T-helper 2 cell (primary cell): ENCODE measurements at regions not wholly inside any gene's neighbourhood (a gene's known extent, or its start where the extent isn't known, plus 50 kb on each side); places are given as distances from the start of the nearest gene placed in this dataset.

Experiments
- DNase-seq, 5 experiments: peaks; one replicate each; pipeline versions ENCODE4 v3.0.0 to v3.0.0-alpha.2; 2012 to 2022

- DNase-seq, result no peak
Observed at GRCh38 chr18:71707985-71708500, 836.1 kb downstream of the CBLN2 start.

DNA sequence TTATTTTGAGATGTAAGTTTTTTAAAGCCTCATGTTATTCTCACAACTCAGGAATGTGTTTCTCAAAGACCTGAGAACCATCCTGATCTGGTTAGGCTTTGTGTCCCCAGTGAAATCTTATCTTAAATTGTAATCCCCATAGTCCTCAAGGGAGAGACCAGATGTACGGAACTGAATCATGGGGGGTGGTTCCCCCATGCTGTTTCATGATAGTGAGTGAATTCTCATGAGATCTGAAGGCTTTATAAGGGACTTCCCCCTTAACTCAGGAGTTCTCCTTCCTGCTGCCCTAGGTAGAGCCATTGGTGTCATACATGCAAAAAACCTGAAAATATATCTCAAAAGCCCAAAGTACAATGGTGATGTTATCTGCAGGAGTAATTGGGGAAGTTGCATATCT, 836.7 kb downstream of the CBLN2 start:
- DNase-seq, result no peak

- no peak for DNase-seq
Observed at GRCh38 chr18:71689416-71690160, 854.6 kb downstream of the CBLN2 start.

- no peak for DNase-seq
Observed at GRCh38 chr18:71682591-71682990, 861.6 kb downstream of the CBLN2 start.

GRCh38 chr18:71678144-71678543, 866.0 kb downstream of the CBLN2 start:
- DNase-seq, result no peak

DNA sequence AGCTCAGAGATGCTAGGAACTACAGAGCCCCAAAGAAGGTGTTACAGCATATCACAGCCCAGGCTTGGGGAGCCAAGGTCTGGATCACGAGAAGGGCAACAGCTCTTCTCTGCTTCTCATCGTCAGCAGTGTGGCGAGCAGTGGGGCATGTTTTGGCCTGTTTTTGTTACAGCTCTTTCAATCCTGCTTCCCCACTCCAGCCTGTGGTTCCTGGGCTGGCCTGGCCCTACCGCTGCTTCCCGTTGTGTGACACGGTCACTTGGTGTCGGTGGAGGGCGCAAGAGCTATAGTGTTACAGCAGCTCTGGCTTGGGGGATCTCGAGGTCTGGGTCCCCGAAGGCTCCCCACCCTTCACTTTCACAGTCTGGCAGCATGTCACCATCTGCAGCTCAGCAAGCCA, 870.2 kb downstream of the CBLN2 start:
- DNase-seq, result no peak

DNA sequence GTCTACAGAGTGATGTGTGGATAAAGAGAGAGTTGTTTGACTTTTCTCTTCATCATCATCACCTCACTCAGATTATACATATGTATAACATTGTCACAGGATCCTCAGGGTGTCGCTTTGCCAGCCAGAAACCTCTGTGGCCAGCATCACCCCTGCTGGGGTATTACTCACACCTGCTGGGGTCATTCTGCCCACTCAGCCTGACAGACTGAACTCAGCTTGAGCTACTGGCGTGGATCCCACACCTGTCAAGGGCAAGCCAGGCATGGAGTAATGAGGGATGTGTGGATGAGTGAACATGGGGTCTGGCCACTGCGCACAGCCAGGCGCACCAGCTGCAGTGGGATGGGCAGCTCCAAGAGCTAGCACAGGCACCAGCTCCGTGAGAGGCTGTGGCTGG, 870.6 kb downstream of the CBLN2 start:
- DNase-seq, result no peak

DNA sequence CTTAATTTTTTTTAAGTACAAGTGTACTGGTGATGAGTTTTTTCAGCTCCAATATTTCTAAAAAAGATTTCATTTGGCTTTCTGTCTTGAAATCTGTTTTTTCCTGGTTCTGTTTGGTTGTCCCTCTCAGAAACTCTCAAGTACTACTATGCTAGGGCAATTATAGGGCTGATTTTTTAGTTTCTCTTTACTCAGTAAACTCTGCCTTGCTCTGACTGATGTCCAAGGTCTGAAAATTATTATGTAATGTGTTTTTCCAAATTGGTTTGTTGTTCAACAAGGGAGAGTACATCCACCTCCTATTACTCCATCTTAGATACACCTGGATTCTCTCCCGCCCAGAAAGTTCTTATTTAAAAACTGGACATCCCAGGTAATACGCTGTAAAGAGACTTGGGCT, 877.7 kb downstream of the CBLN2 start:
- no peak for DNase-seq

GRCh38 chr18:71665131-71665530, 879.0 kb downstream of the CBLN2 start:
- no peak for DNase-seq

- DNase-seq, result no peak
Observed at GRCh38 chr18:71643822-71644221, 900.3 kb downstream of the CBLN2 start.

- no peak for DNase-seq
Observed at GRCh38 chr18:71630696-71631095, 913.4 kb downstream of the CBLN2 start.

- no peak for DNase-seq
Observed at GRCh38 chr18:71625556-71626090, 918.5 kb downstream of the CBLN2 start.

DNA sequence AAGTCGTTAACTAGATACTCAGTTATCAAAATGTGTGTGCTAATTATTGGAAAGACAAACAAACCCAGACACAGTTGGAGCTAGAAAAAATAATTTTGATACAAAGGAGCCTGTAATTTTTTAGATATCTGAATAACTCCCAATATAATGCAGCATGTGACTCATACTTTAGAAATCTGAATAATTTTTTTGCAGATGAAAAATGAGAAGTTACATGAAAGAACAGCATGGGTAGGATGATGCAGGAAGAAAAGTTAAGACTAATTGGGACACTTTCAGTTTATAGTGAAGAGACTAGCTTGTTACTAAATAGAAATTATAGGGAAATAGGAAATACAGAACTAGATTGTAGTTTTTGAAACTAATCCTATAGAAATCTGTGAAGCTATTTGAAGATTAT, 945.8 kb downstream of the CBLN2 start:
- DNase-seq, result no peak

- DNase-seq, result no peak
Observed at GRCh38 chr18:71597219-71597618, 946.9 kb downstream of the CBLN2 start.

DNA sequence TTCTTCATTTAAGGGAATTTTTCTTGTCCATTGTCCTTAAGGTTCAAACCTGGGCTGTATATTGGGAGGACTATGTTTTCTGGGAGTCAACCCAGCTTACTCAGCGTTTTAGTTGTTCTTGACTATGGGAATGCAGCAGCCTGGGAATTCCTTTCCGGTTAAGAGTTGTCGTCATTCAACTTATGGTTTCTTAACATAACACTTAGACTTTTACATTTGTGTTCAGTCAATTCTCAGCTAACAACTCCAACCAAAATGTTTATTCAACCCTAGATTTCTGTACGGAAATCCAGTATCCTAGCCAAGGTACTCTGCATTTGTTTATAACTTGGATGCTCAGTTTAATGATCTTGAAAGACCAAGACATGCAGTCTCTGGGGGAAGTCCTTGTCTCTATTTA, 960.9 kb downstream of the CBLN2 start:
- no peak for DNase-seq

- no peak for DNase-seq
Observed at GRCh38 chr18:71554686-71555085, 989.5 kb downstream of the CBLN2 start.

- no peak for DNase-seq
Observed at GRCh38 chr18:71541643-71542042, 1002.5 kb downstream of the CBLN2 start.

- no peak for DNase-seq
Observed at GRCh38 chr18:71529703-71530303, 1014.3 kb downstream of the CBLN2 start.

- DNase-seq, result no peak
Observed at GRCh38 chr18:71523483-71524435, 1020.4 kb downstream of the CBLN2 start.

GRCh38 chr18:71505526-71505925, 1038.6 kb downstream of the CBLN2 start:
- DNase-seq, result no peak

GRCh38 chr18:71503222-71503621, 1040.9 kb downstream of the CBLN2 start:
- no peak for DNase-seq

DNA sequence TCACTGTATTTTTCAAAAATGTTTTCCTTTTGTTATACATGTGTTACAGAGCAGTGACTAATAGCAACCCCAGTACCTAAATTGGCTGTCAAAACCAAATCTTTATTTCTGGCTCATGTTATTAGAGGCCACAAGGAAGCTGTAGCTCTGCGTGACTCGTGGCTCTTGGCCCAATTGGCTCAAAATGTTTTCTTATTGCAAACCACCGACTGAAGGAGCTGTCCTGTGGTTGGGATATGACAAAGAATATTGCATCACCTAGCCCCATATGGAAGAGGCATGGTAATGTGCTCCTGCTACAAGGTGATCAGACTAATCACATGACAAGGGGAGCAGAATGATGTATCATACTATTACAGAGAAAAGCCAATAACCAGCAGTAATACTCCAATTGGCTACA, 1058.5 kb downstream of the CBLN2 start:
- DNase-seq, result no peak
